Mononuclear cell (primary cell): ENCODE measurements at regions not wholly inside any gene's neighbourhood (a gene's known extent, or its start where the extent isn't known, plus 50 kb on each side); places are given as distances from the start of the nearest gene placed in this dataset.

ENCODE experiments used
- H3K27me3 ChIP-seq: 2 replicates; pipeline ENCODE4 v1.6.0; 2011; ENCODE audit warnings: low read length, control low read depth; ENCODE audit not compliant: insufficient read depth
- H3K4me1 ChIP-seq: 2 replicates; pipeline ENCODE4 v1.5.1; 2011; ENCODE audit warnings: mild to moderate bottlenecking, low read length, control low read depth; ENCODE audit not compliant: insufficient read depth
- H3K4me3 ChIP-seq: 2 replicates; pipeline ENCODE4 v1.5.1; 2011; ENCODE audit warnings: mild to moderate bottlenecking, low read length, moderate library complexity
- H3K9me3 ChIP-seq: 2 replicates; pipeline ENCODE4 v1.5.1; 2011; ENCODE audit warnings: low read depth, mild to moderate bottlenecking, control low read depth, low read length

- H3K27me3 ChIP-seq = peaks cover 16% of the 10 kb centered on the region
- peaks cover 3% of the 10 kb centered on the region for H3K4me1 ChIP-seq
- no peak overlapping the region for H3K4me3 ChIP-seq
- H3K9me3 ChIP-seq = no peaks in the 10 kb centered on the region
These were observed 105.5 kb upstream of the MYL2 start for GRCh38 chr12:111025792-111026430.

- Histone ChIP-seq H3K27me3 (peaks cover 10% of the 10 kb centered on the region), H3K4me3 (no peak overlapping the region), H3K4me1 (peaks cover 3% of the 10 kb centered on the region), H3K9me3 (no peaks in the 10 kb centered on the region)
These were observed 104.9 kb upstream of the MYL2 start for GRCh38 chr12:111025301-111025700.

- H3K4me1 ChIP-seq = peaks cover 3% of the 10 kb centered on the region
- H3K4me3 ChIP-seq = no peak overlapping the region
- H3K27me3 ChIP-seq = peaks cover under 1% of the 10 kb centered on the region
- H3K9me3 ChIP-seq = no peaks in the 10 kb centered on the region
These were observed 103.9 kb upstream of the MYL2 start for GRCh38 chr12:111024205-111024801.

- no peaks in the 10 kb centered on the region for H3K9me3 ChIP-seq
- no peak overlapping the region for H3K4me3 ChIP-seq
- peaks cover 3% of the 10 kb centered on the region for H3K4me1 ChIP-seq
- H3K27me3 ChIP-seq = no peaks in the 10 kb centered on the region
These were observed 102.0 kb upstream of the MYL2 start for GRCh38 chr12:111022386-111022785.

- Histone ChIP-seq H3K4me3 (no peak overlapping the region), H3K9me3 (no peaks in the 10 kb centered on the region), H3K4me1 (peaks cover 10% of the 10 kb centered on the region), H3K27me3 (peaks cover 5% of the 10 kb centered on the region)
These were observed 94.2 kb upstream of the MYL2 start for GRCh38 chr12:111014547-111014946.

GRCh38 chr12:111012918-111013317 lies 92.5 kb upstream of the MYL2 start:
- Histone ChIP-seq H3K27me3 (peaks cover 5% of the 10 kb centered on the region), H3K4me1 (peaks cover 10% of the 10 kb centered on the region), H3K4me3 (no peak overlapping the region), H3K9me3 (no peaks in the 10 kb centered on the region)

GRCh38 chr12:111011999-111012600 lies 91.7 kb upstream of the MYL2 start:
- Histone ChIP-seq H3K4me1 (peaks cover 10% of the 10 kb centered on the region), H3K27me3 (peaks cover 5% of the 10 kb centered on the region), H3K9me3 (no peaks in the 10 kb centered on the region), H3K4me3 (no peak overlapping the region)

- Histone ChIP-seq H3K4me1 (peaks cover 10% of the 10 kb centered on the region), H3K9me3 (no peaks in the 10 kb centered on the region), H3K4me3 (no peak overlapping the region), H3K27me3 (peaks cover 5% of the 10 kb centered on the region)
These were observed 90.7 kb upstream of the MYL2 start for GRCh38 chr12:111010916-111011657.

- H3K27me3 ChIP-seq = peaks cover 5% of the 10 kb centered on the region
- H3K9me3 ChIP-seq = no peaks in the 10 kb centered on the region
- peaks cover 10% of the 10 kb centered on the region for H3K4me1 ChIP-seq
- H3K4me3 ChIP-seq = no peak overlapping the region
These were observed 89.7 kb upstream of the MYL2 start for GRCh38 chr12:111010061-111010460.

GRCh38 chr12:111006621-111007020 lies 86.2 kb upstream of the MYL2 start:
- H3K27me3 ChIP-seq = peaks cover 4% of the 10 kb centered on the region
- H3K4me3 ChIP-seq = no peak overlapping the region
- no peaks in the 10 kb centered on the region for H3K9me3 ChIP-seq
- H3K4me1 ChIP-seq = no peaks in the 10 kb centered on the region

GRCh38 chr12:110998971-110999370 lies 78.6 kb upstream of the MYL2 start:
- no peak overlapping the region for H3K4me3 ChIP-seq
- no peaks in the 10 kb centered on the region for H3K4me1 ChIP-seq
- H3K9me3 ChIP-seq = peaks cover 7% of the 10 kb centered on the region
- no peaks in the 10 kb centered on the region for H3K27me3 ChIP-seq

GRCh38 chr12:110998165-110998564 lies 77.8 kb upstream of the MYL2 start:
- Histone ChIP-seq H3K27me3 (no peaks in the 10 kb centered on the region), H3K9me3 (peaks cover 7% of the 10 kb centered on the region), H3K4me3 (no peak overlapping the region), H3K4me1 (no peaks in the 10 kb centered on the region)

- Histone ChIP-seq H3K27me3 (no peaks in the 10 kb centered on the region), H3K9me3 (peaks cover 7% of the 10 kb centered on the region), H3K4me1 (no peaks in the 10 kb centered on the region), H3K4me3 (no peak overlapping the region)
These were observed 76.0 kb upstream of the MYL2 start for GRCh38 chr12:110996415-110996814.

GRCh38 chr12:110995615-110996014 lies 75.2 kb upstream of the MYL2 start:
- H3K4me1 ChIP-seq = no peaks in the 10 kb centered on the region
- H3K9me3 ChIP-seq = peaks cover 7% of the 10 kb centered on the region
- H3K27me3 ChIP-seq = no peaks in the 10 kb centered on the region
- no peak overlapping the region for H3K4me3 ChIP-seq

- Histone ChIP-seq H3K4me1 (no peaks in the 10 kb centered on the region), H3K27me3 (no peaks in the 10 kb centered on the region), H3K4me3 (no peak overlapping the region), H3K9me3 (peaks cover 7% of the 10 kb centered on the region)
These were observed 74.6 kb upstream of the MYL2 start for GRCh38 chr12:110995016-110995415.
